ENCODE measurements at regions not wholly inside any gene's neighbourhood (a gene's known extent, or its start where the extent isn't known, plus 50 kb on each side); places are given as distances from the start of the nearest gene placed in this dataset.

DNA sequence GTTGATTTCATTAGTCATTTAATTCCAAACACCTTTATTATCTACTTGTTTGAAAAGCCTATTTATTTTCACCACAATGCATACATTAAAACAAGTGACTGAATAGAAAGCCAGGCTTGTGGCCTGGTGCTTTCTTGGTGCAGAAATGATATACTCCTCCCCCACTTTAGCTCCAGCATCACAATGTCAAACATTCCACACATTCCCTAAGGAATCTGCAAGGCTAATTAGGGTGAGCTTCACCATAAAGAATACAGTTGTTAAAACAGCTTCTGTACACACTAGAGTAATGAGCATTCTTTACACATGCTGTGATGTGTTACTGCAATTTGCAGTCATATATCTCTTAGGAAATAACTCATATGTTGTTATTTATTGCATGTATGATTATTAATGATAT lies 705.7 kb downstream of the CETN3 start:
- no peak overlapping the region for H3K4me3 ChIP-seq (replicated peaks; ENCODE audit: insufficient read depth, low read length)
- TF ChIP-seq SPI1 (IDR thresholded peaks at IDR 0.05; ENCODE audit: borderline replicate concordance, low read depth), result no peak
- TF ChIP-seq POLR2AphosphoS5 (IDR thresholded peaks at IDR 0.05; ENCODE audit: low read depth), result no peak
- TF ChIP-seq, protein P1, sequence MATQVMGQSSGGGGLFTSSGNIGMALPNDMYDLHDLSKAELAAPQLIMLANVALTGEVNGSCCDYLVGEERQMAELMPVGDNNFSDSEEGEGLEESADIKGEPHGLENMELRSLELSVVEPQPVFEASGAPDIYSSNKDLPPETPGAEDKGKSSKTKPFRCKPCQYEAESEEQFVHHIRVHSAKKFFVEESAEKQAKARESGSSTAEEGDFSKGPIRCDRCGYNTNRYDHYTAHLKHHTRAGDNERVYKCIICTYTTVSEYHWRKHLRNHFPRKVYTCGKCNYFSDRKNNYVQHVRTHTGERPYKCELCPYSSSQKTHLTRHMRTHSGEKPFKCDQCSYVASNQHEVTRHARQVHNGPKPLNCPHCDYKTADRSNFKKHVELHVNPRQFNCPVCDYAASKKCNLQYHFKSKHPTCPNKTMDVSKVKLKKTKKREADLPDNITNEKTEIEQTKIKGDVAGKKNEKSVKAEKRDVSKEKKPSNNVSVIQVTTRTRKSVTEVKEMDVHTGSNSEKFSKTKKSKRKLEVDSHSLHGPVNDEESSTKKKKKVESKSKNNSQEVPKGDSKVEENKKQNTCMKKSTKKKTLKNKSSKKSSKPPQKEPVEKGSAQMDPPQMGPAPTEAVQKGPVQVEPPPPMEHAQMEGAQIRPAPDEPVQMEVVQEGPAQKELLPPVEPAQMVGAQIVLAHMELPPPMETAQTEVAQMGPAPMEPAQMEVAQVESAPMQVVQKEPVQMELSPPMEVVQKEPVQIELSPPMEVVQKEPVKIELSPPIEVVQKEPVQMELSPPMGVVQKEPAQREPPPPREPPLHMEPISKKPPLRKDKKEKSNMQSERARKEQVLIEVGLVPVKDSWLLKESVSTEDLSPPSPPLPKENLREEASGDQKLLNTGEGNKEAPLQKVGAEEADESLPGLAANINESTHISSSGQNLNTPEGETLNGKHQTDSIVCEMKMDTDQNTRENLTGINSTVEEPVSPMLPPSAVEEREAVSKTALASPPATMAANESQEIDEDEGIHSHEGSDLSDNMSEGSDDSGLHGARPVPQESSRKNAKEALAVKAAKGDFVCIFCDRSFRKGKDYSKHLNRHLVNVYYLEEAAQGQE (IDR thresholded peaks at IDR 0.05; ENCODE audit: insufficient replicate concordance, low read depth), result no peak
- TF ChIP-seq, protein P2, sequence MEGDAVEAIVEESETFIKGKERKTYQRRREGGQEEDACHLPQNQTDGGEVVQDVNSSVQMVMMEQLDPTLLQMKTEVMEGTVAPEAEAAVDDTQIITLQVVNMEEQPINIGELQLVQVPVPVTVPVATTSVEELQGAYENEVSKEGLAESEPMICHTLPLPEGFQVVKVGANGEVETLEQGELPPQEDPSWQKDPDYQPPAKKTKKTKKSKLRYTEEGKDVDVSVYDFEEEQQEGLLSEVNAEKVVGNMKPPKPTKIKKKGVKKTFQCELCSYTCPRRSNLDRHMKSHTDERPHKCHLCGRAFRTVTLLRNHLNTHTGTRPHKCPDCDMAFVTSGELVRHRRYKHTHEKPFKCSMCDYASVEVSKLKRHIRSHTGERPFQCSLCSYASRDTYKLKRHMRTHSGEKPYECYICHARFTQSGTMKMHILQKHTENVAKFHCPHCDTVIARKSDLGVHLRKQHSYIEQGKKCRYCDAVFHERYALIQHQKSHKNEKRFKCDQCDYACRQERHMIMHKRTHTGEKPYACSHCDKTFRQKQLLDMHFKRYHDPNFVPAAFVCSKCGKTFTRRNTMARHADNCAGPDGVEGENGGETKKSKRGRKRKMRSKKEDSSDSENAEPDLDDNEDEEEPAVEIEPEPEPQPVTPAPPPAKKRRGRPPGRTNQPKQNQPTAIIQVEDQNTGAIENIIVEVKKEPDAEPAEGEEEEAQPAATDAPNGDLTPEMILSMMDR (IDR thresholded peaks at IDR 0.05; ENCODE audit: insufficient read depth, low read length), result no peak
- TF ChIP-seq GABPA (IDR thresholded peaks at IDR 0.05; ENCODE audit: low read depth), result no peak
- no peak for DNase-seq (ENCODE audit: low read depth in 1 of 2, low spot score in 1 of 2)
- no peak overlapping the region for H3K27ac ChIP-seq (replicated peaks)
- H3K27me3 ChIP-seq (ENCODE audit: insufficient read depth, poor library complexity, severe bottlenecking), result no peaks in the 10 kb centered on the region

DNA sequence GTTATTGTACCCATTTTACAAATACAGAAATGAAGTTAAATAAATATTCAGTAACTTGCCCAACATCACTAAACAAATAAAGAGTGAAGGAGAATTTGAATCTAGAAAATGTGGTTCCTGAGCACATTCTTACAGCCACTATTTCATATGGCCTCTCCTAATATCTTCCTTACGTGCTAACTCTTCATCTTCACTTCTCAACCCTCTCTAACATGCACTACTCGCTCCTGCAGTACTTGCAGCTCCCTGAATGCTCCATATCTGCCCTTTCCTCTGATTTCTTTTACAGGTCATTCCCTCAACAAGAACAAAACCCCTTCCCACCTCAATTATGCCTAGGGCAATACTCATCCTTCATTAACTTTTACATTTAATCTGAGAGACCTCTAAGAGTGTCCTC lies 711.5 kb downstream of the CETN3 start:
- H3K27ac ChIP-seq (replicated peaks), result no peak overlapping the region
- TF ChIP-seq, protein P1 (IDR thresholded peaks at IDR 0.05; ENCODE audit: insufficient replicate concordance, low read depth), result no peak
- TF ChIP-seq GABPA (IDR thresholded peaks at IDR 0.05; ENCODE audit: low read depth) (no peak), POLR2AphosphoS5 (IDR thresholded peaks at IDR 0.05; ENCODE audit: low read depth) (no peak), SPI1 (IDR thresholded peaks at IDR 0.05; ENCODE audit: borderline replicate concordance, low read depth) (no peak)
- TF ChIP-seq, protein P2 (IDR thresholded peaks at IDR 0.05; ENCODE audit: insufficient read depth, low read length), result no peak
- no peak for DNase-seq (ENCODE audit: low read depth in 1 of 2, low spot score in 1 of 2)
- H3K4me3 ChIP-seq (replicated peaks; ENCODE audit: insufficient read depth, low read length), result no peak overlapping the region
- H3K27me3 ChIP-seq (ENCODE audit: insufficient read depth, poor library complexity, severe bottlenecking), result no peaks in the 10 kb centered on the region

DNA sequence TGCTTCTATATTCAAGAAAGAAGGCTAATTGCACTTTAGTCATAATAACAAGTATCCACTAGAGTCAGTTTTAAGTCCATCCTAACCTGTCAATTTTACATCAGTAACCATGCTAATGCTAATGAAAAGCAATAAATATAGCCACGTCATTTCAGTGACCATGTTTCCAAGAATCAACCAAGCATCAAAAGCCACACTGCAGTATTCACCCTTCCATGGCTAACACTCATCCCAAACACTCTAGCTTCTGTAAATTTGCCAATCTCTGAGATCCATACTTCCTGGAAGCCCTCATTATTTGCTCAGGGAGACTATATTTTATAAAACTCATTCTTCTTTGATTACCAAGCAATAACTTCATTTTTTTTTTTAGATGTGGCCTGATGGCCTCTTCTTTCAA lies 712.0 kb downstream of the CETN3 start:
- Histone ChIP-seq H3K27me3 (ENCODE audit: insufficient read depth, poor library complexity, severe bottlenecking) (no peaks in the 10 kb centered on the region), H3K27ac (replicated peaks) (no peak overlapping the region), H3K4me3 (replicated peaks; ENCODE audit: insufficient read depth, low read length) (no peak overlapping the region)
- TF ChIP-seq, protein P1 (IDR thresholded peaks at IDR 0.05; ENCODE audit: insufficient replicate concordance, low read depth), result no peak
- TF ChIP-seq GABPA (IDR thresholded peaks at IDR 0.05; ENCODE audit: low read depth), result no peak
- DNase-seq (ENCODE audit: low read depth in 1 of 2, low spot score in 1 of 2), result no peak

DNA sequence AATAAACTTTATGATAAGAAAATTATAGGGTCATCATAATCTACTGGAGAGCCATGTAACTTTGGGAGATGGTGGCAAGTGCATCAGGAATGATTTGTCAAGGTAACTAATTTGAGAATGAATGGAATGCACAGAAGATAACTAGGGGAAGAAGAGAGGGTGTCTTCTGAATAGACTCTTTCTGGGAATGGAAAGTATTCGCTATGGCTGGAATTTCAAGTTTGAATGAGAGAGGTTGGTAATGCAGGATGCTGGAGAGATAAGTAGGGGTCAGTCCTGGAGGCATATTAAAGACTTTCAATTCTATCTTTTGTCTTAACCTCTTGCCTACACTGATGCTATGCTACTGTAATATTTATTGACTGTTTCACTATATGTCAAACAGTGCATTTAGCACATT lies 714.2 kb downstream of the CETN3 start:
- no peak overlapping the region for H3K4me3 ChIP-seq (replicated peaks; ENCODE audit: insufficient read depth, low read length)
- TF ChIP-seq, protein P2 (IDR thresholded peaks at IDR 0.05; ENCODE audit: insufficient read depth, low read length), result no peak
- TF ChIP-seq GABPA (IDR thresholded peaks at IDR 0.05; ENCODE audit: low read depth), result no peak
- TF ChIP-seq SPI1 (IDR thresholded peaks at IDR 0.05; ENCODE audit: borderline replicate concordance, low read depth), result no peak
- TF ChIP-seq POLR2AphosphoS5 (IDR thresholded peaks at IDR 0.05; ENCODE audit: low read depth), result no peak
- TF ChIP-seq, protein P1 (IDR thresholded peaks at IDR 0.05; ENCODE audit: insufficient replicate concordance, low read depth), result no peak
- H3K27ac ChIP-seq (replicated peaks), result no peak overlapping the region
- H3K27me3 ChIP-seq (ENCODE audit: insufficient read depth, poor library complexity, severe bottlenecking), result no peaks in the 10 kb centered on the region
- no peak for DNase-seq (ENCODE audit: low read depth in 1 of 2, low spot score in 1 of 2)
